NCI-H510A treated with DMSO at 0.1 percent for 48 hours (cell line): ENCODE measurements at regions not wholly inside any gene's neighbourhood (a gene's known extent, or its start where the extent isn't known, plus 50 kb on each side); places are given as distances from the start of the nearest gene placed in this dataset.
"Not testable (repeated sequence)": the region's sequence is repeated elsewhere in the genome, so short reads cannot be mapped to it uniquely, and the experiment has no call there.

Experiments
- DNase-seq: peaks from one replicate; lab custom pipeline; 2025; lab: John Stamatoyannopoulos, UW

DNA sequence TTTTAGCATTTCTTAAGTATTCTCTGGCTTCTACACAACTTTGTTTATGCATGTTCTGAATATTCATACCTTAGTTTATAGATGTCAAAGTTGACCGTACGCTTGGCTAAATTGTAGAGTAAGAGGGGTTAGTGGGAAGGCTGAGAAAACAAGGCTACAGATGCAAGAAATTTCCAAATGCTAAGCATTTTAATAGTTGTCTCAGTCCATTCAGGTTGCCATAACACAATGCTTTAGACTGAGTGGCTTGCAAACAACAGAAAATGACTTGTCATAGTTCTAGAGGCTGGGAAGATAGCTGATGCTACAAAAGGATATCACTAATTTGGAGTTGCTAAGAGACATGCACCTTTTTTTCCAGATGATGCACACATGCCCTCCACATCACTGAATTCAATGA lies 53.0 kb upstream of the C1QTNF3 start:
- DNase-seq = not testable (repeated sequence)

DNA sequence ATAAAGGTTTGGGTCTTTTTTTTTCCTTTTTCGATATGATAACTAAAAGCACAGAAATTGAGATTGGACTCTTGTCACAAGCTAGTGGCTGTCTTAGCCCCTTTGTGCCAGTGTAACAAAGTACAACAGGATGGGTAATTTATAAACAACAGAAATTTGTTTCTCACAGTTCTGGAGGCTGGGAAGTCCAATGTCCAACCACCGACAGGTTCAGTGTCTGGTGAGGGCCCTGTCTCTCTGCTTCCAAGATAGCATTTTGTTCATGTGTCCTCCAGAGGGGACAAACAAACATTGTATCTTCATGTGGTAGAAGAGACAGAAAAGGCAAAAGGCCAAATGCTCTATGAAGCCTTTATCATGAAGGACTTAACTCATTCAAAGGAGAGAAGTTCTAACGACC lies 56.9 kb upstream of the C1QTNF3 start:
- not testable (repeated sequence) for DNase-seq

DNA sequence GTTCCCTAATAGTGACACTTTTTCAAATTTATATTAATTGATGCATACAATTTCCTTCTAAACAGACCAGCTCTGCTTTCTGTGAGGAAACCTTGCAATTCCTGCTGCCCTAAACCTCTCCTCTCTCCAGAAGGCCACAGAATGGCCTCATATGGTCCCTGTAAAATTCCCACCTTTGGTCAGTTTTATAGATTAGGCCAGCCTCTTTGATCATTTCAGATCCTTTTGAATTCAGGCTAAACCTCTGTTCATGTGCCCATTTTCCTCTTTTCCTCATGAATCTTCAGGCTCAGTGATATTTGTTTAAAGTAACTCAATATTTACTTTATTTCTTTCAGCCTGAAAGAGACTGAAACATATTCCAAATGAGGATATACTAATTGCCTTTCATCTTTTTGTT lies 58.6 kb upstream of the C1QTNF3 start:
- DNase-seq = not testable (repeated sequence)

DNA sequence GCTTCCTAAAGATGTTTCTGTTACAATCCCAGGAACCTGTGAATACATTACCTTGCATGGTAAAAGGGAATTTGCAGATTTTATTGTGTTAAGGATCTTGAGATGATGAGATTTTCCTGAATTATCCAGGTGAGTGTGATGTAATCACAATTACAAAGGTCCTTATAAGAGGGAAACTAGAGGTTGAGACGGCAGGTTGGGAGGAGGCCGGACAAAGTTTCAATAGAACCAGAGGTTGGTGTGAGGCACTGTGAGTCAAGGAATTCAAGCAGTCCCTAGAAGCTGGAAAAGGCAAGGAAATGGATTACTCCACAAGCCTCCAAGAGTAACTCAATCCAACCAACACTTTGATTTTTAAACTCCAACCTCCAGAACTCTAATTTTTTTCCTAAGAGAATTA lies 65.9 kb upstream of the C1QTNF3 start:
- not testable (repeated sequence) for DNase-seq

DNA sequence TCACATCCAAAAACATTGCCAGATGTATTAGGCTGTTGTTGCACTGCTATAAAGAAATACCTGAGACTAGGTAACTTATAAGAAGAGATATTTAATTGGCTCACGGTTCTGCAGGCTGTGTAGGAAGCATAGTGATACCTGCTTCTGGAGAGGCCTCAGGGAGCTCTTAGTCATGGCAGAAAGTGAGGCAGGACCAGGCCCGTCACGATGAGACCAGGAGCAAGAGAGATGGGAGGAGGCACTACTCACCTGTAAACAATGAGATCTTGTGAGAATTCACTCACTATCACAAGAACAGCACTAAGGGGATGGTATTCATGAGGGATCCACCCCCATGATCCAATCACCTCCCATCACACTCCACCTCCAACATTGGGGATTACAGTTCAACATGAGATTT lies 81.3 kb upstream of the C1QTNF3 start:
- DNase-seq = not testable (repeated sequence)

DNA sequence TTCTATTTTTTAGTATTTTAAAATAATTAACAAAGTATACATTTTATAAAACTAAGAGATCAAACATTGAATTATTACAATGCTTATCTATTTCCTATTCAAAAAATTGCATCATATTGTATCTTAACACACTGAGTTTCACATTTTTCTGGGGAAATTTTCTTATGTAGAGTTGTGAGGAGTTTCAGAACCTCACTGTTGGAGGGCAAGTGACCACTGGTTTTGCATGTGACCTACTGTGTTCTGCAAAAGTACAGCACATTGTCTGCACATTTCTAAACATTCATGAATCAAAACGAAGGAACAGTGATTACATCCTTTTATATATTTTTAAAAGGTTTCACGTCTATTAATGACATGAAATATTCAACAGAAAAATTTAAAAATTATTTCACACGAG lies 82.3 kb upstream of the C1QTNF3 start:
- DNase-seq = not testable (repeated sequence)

DNA sequence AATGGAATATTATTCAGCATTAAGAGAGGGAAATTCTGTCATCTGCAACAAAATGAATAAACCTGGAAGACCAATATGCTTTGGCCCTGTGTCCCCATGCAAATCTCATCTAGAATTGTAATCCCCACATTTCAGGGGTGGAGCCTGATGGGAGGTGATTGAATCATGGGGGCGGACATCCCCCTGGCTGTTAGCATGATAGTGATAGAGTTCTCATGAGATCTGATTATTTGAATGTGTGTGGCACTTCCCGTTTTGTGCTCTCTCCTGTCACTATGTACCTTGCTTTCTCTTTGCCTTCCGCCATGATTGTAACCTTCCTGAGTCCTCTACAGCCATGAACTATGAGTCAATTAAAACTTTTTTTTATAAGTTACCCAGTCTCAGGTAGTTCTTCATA lies 83.7 kb upstream of the C1QTNF3 start:
- DNase-seq = not testable (repeated sequence)

DNA sequence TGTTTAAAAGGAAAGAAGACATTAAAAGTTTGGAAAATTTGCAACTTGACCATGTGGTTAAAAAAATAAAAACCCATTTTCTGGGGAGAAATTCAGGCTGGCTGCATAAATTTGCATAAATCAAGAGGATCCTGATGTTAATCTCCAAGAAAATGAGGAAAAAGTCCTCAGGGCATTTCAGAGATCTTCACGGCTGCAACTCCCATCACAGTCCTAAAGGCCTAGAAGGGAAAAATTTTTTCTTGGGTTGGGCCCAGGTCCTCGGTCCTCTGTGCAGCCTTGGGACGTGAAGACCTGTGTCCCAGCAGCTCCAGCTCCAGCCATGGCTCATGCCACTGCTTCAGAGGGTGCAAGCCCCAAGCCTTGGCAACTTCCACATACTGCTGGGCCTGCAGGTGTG lies 84.8 kb upstream of the C1QTNF3 start:
- not testable (repeated sequence) for DNase-seq

DNA sequence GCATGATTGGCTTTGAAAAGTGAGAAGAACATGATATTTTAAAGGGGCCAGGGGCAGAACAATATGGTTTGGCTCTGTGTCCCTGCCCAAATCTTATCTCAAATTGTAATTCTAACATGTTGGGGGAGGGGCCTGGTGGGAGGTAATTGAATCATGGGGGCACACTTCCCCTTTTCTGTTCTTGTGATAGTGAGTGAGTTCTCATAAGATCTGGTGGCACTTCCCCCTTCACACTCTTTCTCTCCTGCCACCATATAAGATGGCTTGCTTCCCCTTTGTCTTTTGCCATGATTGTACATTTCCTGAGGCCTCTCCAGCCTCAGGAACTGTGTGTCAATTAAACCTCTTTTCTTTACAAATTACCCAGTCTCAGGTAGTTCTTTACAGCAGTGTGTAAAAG lies 85.9 kb upstream of the C1QTNF3 start:
- not testable (repeated sequence) for DNase-seq

DNA sequence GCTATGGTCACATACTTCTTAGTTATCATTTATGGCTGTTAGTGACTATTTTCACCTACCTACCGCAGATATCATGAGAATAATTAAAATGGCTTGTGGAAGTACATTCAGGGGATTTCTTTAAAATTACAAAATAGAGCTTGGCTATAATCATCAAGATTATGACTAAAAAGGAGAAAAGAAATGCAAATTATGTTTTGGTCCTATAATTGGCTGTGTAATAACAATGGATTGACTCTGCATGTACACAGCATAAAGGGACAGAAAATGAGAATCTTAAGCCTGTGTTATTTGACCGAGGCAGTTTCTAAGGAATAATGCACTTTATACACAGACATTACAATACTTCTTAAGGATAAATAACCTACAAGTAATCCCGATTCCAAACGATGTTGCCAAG lies 112.0 kb upstream of the C1QTNF3 start:
- not testable (repeated sequence) for DNase-seq

DNA sequence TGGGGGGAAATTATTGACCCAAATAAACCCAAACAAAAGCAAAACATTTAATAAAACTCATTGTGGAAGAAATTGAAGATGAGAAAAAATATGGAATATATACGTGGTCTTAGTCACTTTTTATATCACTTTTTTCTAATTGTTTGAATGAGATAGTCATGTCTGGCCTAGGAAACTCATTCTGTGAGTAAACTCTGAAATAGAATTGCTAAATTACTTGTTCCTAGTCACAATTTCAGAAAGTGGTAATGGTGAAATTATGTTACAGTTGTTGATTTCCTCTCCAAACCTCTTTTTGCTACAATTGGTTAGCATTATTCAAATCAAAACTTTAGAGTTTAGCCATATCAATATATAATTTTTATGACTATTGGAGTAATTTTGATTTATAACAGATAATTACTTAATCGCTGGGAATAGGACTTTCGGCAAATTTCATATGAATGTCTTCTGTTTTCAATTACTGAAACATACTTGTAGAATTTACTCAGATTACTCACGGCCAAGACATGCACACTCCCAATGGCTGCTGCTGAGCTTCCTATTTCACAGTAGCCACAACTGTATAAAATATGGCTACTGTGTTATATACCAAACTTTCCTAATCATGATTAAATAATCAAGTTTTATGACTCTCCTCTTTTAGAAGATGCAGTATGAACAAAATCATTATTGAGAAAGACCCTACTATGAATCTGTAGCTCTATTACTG lies 113.8 kb upstream of the C1QTNF3 start:
- not testable (repeated sequence) for DNase-seq

DNA sequence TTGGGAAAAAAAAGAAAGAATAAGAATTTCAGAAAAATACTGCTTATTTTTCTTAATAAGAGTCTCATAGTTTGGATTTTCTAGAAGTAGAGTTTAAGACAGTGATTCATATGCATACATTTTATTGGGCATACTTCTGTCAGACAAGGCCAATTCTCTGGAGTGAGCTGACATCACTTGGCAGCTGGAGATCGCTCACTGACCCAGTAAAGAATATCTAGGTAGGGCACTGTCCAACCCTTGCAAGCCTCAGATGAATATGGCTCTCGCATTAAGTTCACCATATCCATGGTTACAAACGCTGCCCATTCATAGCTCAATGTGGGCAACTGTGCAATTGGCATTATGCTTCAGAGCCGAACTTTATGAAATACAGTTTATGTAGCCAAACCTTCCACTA lies 117.9 kb upstream of the C1QTNF3 start:
- DNase-seq = not testable (repeated sequence)

DNA sequence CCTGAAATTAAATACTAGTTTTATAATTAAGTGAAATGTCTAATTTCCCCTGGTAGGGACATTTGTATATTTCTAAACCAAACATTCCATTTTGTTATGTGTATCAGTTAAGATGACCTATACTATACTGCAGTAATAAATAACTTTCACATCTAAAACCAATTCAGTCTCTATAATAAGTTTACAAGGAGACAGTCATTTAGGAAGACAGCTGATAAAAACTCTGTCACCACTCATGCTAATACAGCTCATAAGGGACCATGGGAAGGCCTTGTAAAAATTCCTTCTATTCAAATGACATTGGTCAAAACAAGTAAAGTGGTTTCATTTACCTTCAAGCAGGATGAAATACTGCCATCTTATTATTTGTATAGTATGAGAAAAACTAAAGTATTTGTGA lies 128.4 kb upstream of the C1QTNF3 start:
- DNase-seq = not testable (repeated sequence)

DNA sequence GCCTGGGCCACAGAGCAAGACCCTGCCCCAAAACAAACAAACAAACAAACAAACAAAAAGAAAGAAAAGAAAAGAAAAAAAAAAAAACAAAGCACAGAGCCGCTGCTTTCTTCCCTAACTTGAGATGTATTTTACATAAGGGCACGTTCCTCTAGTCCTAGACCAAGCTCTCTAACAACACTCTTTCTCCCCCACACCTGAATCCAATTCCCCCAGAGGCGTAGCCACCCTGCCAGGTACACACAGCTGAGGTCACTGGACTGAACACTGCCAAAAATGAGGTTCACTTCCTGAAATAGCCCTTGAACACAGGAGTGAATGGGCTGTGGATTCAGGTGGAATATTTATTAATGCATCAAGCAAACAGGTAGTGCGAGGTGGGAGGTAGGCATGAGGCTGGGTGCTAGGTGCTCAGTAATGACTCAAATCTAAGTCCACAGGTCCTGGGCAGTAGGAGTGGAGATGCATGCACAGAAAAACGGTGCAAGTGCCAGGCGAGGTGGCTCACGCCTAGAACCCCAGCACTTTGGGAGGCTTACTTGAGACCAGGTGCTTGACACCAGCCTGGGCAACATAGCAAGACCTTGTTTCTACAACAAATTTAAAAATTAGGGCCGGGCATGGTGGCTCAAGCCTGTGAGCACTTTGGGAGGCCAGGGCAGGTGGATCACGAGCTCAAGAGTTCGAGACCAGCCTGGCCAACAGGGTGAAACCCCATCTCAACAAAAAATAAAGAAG lies 136.6 kb upstream of the C1QTNF3 start:
- not testable (repeated sequence) for DNase-seq

DNA sequence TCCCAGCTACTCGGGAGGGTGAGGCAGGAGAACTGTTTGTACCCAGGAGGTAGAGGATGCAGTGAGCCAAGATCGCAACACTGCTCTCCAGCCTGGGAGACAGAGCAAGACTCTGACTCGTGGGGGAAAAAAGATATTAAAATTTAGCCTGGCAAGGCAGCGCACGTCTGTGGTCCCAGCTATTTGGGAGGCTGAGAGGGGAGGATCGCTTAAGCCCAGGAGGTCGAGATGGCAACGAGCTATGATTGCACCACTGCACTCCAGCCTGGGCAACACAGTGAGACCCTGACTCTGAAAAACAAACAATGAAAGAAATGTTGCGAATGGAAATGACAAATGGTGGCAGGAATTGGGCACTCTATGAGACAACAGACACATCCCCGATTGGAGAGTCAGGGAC lies 137.2 kb upstream of the C1QTNF3 start:
- DNase-seq = not testable (repeated sequence)

DNA sequence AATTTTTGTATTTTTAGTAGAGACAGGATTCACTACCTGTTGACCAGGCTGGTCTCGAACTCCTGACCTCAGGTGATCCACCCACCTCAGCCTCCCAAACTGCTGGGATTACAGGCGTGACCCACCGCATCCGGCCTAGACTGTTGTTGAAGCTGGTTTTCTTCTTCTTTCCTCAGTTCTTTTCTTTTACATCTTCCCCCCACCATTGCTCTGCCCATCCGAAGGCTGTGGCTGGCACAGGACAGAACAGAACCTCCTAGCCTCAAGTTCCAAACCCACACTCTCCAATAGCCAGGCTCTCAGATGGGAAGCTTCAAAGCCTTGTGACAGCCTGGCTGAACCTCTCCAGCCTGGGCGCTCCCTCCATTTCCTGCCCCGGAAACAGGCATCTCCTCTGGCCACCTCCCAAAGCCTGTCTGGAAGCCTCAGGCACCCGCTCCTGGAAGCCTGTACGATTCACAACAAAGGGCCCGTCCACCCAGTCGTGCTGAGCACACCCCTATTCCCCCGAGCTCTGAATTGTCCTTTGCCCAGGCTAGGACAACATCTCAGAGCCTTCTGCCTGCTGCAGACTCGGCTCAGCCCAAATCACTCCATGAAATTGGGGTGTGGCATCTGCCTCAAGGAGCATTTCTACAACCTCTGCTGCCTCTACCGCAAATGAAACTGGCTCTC lies 138.1 kb upstream of the C1QTNF3 start:
- DNase-seq = not testable (repeated sequence)

DNA sequence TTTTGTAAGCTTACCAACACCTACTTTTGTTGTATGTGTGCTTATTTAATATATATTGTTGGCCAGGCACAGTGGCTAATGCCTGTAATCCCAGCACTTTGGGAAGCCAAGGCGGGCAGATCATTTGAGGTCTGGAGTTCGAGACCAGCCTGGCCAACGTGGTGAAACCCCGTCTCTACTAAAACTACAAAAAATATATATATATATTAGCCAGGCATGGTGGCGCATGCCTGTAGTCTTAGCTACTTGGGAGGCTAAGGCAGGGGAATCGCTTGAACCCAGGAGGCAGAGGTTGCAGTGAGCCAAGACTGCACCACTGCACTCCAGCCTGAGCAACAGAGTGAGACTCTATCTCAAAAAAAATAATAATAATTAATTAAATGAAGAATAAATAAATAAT lies 142.0 kb upstream of the C1QTNF3 start:
- not testable (repeated sequence) for DNase-seq

DNA sequence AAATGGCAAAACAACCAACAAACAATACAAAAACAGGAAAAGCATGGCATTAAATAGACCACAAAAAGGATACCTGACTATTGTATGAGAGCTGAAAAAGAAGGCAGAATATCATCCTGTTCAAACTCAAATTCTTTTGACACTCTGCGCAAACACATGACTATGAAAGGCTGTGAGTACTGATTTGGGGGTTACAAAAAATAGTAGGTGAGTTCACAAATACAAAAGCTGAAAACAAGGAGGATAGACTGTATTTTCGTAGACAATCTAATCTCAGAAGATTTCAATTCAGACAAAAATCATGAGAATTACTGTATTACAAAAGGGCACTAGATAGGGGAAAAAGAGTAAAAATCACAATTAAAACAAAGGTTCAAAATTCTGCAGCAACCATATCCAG lies 142.6 kb upstream of the C1QTNF3 start:
- DNase-seq = not testable (repeated sequence)

DNA sequence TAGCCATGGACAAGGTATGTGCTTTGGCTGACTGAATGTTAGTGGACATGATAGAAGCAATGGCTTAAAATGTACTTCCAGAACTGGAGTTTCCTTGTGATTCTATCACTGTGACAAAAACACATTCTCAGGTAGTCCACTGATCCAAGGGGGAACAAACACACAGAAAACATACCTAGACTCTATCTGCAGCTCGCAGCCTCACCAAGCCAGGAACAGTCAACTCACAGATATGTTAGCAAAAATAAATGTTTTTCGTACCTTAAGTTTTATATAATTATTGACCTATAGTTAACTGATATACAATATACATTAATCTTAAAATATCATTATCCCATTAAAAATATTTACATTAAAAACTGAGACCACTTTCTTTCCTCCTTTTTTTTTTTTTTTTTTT lies 143.1 kb upstream of the C1QTNF3 start:
- not testable (repeated sequence) for DNase-seq

DNA sequence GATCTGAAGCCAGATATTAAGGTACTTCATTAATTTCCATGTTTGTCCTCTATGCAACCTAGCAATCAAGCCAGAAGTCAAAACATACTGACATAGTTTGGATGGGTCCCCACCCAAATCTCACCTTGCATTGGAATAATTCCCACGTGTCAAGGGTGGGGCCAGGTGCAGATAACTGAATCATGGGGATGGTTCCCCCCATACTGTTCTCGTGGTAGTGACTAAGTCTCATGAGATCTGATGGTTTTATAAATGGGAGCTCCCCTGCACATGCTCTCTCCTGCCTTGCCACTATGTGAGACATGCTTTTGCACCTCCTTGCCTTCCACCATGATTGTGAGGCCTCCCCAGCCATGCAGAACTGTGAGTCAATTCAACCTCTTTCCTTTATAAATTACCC lies 143.9 kb upstream of the C1QTNF3 start:
- DNase-seq = not testable (repeated sequence)

DNA sequence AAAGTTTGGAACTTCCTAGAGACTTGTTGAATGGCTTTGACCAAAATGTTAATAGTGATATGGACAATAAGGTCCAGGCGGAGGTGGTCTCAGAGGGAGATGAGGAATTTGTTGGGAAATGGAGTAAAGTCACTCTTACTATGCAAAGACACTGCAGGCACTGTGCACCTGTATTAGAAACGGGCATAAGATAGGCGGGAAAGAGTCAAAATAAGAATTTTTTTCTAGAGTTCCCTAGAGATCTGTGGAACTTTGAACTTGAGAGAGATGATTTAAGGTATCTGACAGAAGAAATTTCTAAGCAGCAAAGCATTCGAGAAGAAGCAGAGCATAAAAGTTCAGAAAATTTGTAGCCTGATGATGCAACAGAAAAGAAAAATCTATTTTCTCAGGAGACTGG lies 144.4 kb upstream of the C1QTNF3 start:
- DNase-seq = not testable (repeated sequence)

DNA sequence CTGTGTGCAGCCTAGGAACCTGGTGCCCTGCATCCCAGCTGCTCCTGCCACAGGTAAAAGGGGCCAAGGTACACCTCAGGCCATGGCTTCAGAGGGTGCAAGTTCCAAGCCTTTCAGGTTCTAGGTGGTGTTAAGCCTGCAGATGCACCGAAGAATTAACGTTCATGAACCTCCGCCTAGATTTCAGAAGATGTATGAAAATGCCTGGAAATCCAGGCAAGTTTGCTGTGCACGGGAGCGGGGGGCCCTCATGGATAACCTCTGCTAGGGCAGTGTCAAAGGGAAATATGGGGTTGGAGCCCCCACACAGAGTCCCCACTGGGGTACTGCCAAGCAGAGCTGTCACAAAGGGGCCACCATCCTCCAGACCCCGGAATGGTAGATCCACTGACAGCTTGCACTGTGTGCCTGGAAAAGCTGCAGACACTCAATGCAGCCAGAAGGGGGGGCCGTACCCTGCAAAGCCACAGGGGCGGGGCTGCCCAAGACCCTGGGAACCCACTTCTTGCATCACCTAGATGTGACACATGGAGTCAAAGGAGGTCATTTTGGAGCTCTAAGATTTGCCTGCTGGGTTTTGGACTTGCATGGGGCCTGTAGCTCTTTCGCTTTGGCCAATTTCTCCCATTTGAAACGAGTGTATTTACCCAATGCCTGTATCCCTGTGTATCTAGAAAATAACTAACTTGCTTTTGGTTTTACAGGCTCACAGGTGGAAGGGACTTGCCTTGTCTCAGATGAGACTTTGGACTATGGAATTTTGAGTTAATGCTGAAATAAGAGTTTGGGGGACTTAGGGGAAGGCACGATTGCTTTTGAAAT lies 145.2 kb upstream of the C1QTNF3 start:
- DNase-seq = not testable (repeated sequence)
